Activated CD4-positive, alpha-beta T cell treated with anti-CD3 and anti-CD28 coated beads, Interleukin-2, amount 50 U/mL, for 4 hours (primary cell): ENCODE measurements at regions not wholly inside any gene's neighbourhood (a gene's known extent, or its start where the extent isn't known, plus 50 kb on each side); places are given as distances from the start of the nearest gene placed in this dataset.

Experiments used
- DNase-seq, 2 experiments: peaks; one replicate each; pipeline ENCODE4 v3.0.0-alpha.2; 2020

DNA sequence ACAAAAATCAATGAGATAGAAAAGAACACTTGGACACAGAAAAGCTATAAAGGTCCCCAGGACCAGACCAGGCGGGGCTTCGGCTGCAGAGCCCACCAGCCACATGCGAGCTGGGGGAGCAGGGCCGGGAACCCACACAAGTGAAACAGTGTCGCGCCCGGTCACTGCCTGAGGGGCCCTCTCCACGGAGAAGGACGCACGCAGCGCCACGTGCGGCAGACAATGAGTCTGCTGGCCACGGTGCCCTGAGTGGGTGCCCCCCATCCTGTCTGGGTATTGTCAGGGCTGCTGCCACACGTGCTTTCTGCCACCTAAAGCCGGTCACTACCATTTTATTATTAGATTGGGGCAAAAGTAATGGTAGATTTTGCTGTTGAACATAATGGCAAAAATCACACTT, 207.9 kb upstream of the HDAC4 start:
- no peak for DNase-seq

DNA sequence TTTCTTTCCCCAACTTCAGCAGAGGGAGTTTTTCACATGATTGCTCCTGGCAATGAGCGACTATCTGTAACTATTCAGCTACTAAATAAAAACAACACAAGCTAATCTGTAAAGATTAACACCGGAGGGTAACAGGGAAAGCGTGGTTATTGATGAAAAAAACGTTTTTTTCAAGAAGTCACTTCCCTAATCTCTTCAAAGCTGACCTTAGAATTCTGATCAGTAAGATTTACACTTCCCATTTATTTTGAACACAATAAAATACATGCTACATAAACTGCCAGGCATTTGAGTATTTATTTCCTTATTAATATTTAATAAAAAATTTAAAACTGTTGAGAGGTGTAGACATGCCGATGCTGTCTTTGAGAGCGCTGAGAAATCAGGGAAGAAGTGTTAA, 207.4 kb upstream of the HDAC4 start:
- DNase-seq, result no peak

DNA sequence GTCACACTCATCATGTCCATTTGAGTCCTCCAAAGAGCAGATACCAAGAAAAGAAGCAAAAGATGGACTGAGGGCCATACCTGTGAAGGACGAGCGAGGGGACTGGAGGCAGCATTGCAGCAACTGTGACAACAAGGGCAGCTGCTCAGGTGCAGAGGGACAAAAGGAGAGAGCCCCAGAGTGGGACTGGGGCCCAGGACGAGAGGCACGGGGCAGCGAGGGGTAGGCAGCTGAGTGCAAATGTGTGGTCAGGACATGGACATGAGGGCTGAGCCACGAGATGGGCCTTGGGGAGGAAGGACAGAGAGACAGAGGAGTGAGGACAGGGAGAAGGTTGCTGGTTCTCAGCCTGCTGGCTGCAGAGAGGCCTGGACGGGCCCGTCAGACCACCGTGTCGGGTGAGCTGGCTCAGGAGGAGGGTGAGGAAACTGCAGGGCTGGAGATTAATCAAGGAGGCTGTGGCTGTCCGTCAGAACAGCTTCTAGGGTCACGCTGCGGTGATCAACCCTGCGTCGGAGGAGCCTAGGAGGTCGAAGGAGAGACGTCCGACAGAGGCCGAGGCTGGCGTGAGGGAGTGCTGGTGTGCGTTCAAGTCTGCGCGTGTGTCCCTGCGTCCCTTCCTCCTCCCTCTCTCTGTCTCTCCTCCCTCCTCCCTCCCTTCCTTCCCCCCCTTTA, 206.8 kb upstream of the HDAC4 start:
- no peak for DNase-seq

DNA sequence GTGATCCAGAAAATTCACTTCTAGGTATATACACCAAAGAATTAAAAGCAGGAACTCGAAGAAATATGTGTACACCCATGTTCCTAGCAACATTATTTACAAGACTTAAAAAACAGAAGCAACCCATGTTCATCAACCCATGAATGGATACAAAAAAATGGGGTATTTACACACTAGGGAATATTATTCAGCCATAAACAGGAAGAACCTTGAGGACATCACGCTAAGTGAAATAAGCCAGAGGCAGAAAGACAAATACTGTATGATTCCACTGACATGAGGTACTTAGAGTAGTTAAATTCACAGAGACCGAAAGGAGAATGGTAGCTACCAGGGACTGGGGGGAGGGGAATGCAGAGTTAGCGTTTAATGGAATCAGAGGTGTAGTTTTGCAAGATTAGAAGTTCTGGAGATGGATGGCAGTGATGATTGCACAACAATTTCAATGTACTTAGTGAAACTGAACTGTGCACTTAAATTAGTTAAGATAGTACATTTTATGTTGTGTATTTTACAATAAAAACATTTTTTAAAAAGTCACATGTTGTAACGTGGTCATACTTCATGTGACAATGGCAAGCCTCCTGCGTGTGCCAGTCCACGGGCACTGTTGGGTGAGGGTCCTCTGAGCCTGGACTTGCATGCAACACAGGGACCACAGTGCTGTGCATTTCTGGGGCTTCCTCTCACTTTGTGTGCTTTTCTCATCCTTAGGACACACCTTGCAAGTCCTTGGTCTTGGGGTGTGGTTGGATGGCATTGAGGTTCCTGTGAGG, 206.1 kb upstream of the HDAC4 start:
- no peak for DNase-seq

GRCh38 chr2:239605976-239606375, 205.2 kb upstream of the HDAC4 start:
- no peak for DNase-seq

- DNase-seq, result no peak
Measured at GRCh38 chr2:239605409-239605808, 204.6 kb upstream of the HDAC4 start.

DNA sequence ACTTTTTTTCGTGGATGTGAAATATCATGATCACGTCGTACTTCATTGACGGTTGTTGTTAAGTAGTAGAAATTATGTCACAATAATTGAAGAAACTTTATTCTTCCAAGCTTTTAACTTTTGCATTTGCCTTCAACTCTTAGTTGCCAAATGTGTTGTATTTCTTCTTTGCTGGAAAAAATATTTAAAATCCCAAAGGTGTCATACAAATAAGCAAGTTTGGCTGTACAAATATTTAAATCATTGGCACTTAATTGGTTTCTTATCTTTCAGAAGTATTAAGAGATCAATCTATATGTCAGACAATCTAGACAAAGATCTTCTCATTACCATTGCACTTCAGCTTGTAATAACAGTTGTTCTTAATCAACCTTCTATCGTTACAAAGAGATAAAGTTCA, 204.0 kb upstream of the HDAC4 start:
- DNase-seq, result no peak

- DNase-seq, result no peak
Measured at GRCh38 chr2:239603411-239604356, 202.9 kb upstream of the HDAC4 start.

- DNase-seq, result no peak
Measured at GRCh38 chr2:239602290-239603282, 201.8 kb upstream of the HDAC4 start.

GRCh38 chr2:239601880-239602279, 201.1 kb upstream of the HDAC4 start:
- DNase-seq, result no peak

DNA sequence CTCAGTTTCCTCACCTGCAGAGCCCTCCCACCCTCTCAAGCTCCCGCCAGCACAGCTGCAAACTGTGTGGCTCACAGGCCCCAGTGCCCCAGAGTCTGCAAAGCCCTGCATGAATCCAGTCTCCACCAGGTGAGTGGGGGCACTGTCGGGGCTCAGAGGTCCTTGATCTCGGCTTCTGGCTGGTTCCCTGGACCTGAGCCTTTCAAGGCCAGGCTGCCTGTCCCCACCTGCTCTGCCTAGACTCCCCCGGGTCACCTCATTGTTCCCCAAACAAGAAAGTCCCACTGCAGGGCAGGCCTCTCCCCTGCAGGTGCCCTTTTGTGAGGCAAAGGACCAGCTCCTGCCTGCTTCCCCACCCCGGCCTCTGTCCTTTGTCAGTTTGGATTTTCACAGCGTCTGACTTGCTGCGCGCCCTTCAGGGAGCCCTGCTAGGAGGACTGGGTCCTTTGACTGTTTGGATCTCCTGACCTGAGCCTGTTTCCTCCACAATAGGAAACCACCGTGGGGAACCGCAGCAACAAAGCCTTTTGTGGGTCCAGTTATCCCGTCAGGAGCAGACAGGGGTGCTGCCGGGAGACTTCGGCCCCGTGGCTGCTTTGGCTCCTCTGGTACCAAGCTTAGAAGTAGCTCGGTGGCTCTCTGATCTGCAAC, 200.5 kb upstream of the HDAC4 start:
- no peak for DNase-seq

DNA sequence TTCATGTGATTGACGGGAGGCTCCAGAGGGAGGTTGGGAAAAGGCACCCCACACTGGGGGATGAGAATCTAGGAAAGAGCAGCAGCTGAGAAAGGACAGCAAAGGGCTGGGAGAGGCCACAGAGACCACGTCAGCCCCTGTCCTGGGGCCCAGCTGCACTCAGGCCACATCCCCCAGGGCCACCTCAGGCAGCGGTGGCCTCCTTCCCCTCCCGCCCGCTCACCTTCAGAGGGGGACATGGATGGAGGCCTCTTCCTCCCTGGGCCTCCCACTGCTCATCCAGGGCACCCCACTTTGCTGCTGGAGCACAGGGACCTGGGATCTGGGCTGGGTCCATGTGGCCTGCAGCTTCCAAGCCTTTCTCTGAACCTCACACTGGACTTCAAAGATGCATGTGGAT, 199.8 kb upstream of the HDAC4 start:
- no peak for DNase-seq

DNA sequence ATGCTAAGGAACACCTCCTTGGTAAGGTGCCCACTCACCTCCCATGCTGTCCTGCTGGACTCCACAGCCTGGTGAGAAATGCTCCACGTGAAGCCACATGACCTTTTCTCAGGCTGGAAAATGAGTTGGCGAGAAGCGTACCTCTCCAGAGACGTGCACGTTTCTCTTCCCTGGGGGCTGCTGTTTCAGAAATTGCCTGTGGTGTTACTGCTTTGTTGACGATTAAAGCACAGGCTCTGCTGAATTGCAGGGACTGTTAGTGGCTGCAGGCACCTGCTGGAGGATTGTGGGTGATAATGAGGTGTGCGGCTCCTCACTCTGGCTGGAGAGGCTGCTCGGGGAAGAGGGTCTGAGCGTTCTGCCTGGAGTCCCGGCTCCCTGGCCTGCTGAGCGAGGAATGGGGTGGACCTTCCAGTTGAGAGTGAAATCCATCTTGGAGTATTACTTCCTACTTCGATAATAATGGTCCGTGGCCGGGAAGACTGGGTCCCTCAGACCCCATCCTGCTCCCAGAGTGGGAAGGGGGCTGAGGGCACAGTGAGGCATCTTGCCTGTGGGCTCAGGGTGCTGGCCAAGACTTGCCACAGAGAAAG, 199.3 kb upstream of the HDAC4 start:
- DNase-seq, result no peak

GRCh38 chr2:239599299-239599698, 198.5 kb upstream of the HDAC4 start:
- no peak for DNase-seq

DNA sequence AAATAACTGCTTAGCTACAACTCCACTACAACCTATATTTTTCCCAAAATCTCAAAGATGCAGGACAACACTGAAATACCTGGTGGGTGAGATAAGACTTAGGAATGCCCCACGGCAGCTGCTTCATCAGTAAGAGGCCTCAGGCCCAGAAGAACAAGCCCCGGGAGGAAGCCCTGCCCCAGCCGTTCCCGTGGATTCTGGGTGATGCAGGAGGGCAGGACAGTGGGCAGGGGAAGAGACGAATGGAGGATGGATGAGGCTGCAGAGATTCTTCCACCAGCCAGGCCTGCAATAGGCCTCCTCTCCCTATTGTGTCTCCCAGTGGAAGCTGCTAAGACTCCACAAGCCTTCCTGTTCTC, 197.9 kb upstream of the HDAC4 start:
- DNase-seq, result no peak

DNA sequence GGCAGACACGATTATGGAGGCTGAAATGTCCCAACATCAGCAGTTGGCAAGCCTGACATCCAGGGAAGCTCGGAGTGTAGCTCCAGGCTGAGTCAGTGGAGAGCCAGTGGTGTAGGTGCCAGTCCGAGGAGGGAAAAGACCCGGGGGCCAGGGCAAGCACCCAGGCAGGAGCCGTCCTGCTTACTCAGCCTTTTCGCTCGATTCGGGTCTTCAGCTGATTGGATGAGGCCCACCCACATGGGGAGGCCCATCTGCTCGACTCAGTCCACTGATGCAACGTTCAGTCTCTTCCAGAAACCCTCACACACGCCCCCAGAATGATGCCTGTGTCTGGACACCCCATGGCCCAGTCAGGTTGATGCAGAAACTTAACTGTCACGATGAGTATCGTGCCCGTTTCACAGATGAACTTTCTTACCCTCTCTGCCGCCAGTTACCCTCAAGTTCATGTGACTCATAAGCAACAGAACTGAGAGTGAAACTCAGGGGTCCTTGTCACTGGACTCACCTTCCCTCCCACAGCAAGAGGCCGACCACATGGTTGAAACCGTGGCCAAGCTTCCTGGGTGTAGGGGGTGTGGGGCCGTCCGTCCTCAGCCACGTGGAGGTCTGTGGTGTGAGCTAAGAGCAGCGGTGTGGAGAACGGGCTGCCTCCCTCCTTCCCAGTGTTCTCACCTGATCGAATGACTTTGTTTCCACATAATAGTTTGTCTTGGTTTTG, 197.4 kb upstream of the HDAC4 start:
- DNase-seq, result no peak

DNA sequence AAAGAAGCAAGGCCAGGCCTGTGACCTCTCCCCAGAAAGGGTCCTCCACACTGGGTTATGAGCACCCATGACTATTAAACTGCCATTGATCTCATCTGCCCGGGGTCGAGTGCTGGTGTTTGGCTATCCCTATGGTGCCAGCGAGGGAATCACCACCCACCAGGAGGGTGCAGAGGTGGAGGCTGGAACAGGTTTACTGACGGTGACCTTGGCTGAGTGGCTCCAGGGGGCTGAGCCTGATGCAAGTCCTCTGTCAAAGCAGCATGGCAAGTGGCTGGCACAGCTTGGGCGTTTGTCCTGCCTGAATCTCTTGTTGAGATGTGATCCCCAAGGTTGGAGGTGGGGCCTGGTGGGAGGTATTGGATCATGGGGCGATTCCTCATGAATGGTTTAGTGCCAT, 196.4 kb upstream of the HDAC4 start:
- no peak for DNase-seq

DNA sequence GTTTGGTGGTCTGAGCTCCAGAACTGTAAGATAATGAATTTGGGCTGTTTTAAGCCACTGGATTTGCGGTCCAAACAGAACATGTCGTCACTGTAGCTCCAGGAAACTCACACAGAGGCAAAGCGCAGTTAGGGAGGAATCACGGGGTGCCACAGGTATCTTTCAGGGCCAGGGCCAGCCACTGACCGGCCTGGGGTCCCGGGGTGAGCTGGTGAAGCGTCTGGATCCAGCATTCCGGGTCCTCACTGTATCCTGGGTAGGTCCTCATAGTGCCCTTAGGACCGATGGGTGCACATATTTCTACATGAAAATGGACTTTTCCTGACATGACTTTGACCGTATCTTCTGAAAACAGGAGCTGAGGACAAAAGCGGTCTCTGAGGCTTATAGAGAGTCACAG, 196.0 kb upstream of the HDAC4 start:
- DNase-seq, result no peak

GRCh38 chr2:239596253-239596652, 195.4 kb upstream of the HDAC4 start:
- no peak for DNase-seq

GRCh38 chr2:239595726-239596125, 194.9 kb upstream of the HDAC4 start:
- DNase-seq, result no peak
